GM19468 (cell line): ENCODE measurements at regions not wholly inside any gene's neighbourhood (a gene's known extent, or its start where the extent isn't known, plus 50 kb on each side); places are given as distances from the start of the nearest gene placed in this dataset.

Experiments
- ATAC-seq: cut with Tn5 transposase; IDR thresholded peaks from one replicate; pipeline ENCODE4 v1.9.1; 2021; ENCODE audit warnings: mild to moderate bottlenecking, moderate library complexity, moderate number of reproducible peaks; ENCODE audit not compliant: unreplicated experiment; ENCODE audit errors: extremely low read depth

GRCh38 chr10:44859546-44860285 lies 51.4 kb upstream of the TMEM72 start:
- ATAC-seq: no peak

DNA sequence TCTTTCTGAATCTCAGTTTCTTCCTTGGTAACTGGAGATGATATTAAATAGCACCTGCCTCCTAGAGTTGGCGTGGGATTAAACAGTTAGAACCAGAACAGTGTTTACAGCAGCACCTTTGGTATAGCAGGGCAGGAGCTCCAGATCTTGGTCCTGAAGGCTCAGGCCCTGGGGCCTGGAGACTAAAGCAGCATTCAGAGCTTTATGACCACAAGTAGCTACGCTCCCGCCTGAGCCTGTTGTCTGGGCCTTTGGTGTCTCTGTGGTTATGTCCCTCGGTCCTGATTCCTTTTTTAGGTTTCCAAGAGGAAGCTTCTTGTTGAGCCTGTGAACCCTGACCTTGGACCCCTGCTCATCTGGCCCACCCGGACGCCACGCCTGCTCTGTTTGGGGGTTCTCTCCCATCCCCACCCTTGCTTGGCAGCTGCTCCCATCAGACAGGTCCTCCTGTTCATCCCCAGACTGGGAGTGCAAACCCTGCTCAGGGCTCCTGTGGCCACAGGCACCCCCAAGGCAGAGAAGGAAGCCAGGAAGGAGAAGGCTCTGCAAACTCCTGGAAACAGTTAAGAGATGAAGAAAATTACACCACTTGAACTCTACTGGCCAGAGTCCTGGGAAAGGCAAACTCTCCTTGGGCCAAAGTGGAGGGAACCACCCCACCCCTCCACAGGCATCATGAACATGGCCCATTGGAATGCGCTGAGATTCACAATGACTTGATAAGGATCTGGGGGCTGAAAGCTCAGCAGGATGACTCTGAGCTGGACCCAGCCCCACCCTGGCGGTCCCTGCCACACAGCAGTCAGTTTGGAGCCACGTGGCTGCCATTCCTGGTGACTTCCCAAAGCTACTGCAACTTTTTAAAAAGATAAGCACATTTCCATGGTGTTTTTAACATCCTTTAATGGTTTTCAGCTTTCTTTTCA lies 50.1 kb upstream of the TMEM72 start:
- no peak for ATAC-seq
